ENCODE measurements at regions not wholly inside any gene's neighbourhood (a gene's known extent, or its start where the extent isn't known, plus 50 kb on each side); places are given as distances from the start of the nearest gene placed in this dataset.

- TF ChIP-seq EZH2 (IDR thresholded peaks at IDR 0.05; ENCODE audit: borderline replicate concordance, insufficient read depth, low read depth, low read length, poor library complexity, severe bottlenecking): no peak
- no peak for TF ChIP-seq CTCF (IDR thresholded peaks at IDR 0.05)
Observed at GRCh38 chr7:41438705-41439514, 264.0 kb downstream of the INHBA start.
